MCF 10A (cell line): ENCODE measurements at regions not wholly inside any gene's neighbourhood (a gene's known extent, or its start where the extent isn't known, plus 50 kb on each side); places are given as distances from the start of the nearest gene placed in this dataset.

Source experiments
- BruUV-seq: library from RNA; stranded (reverse); fragments of 400-500 nt; replicated peaks from 2 replicates; lab custom pipeline; 2021; lab: Mats Ljungman, UMichigan
- CTCF ChIA-PET: fragments of 300-600 bp; sonication (Branson Sonifier 250); formaldehyde crosslinking; extraction: SDS; loops from one replicate; lab custom pipeline; 2021; ENCODE audit warnings: antibody characterized with exemption, inconsistent platforms; lab: Yijun Ruan, JAX
- POLR2A ChIA-PET: fragments of 300-600, 350-650 bp; sonication (Branson Sonifier 250); formaldehyde crosslinking; extraction: SDS; loops from one replicate; lab custom pipeline; 2020; ENCODE audit warnings: antibody characterized with exemption, inconsistent platforms; lab: Yijun Ruan, JAX
- DNase-seq: peaks from one replicate; pipeline ENCODE4 v3.0.0-alpha.2; 2018; ENCODE audit not compliant: unreplicated experiment
- H3K27ac Mint-ChIP-seq: one replicate; pipeline ENCODE4 v1.8.0; 2022; ENCODE audit warnings: mild to moderate bottlenecking, low read depth, mixed read lengths; ENCODE audit not compliant: unreplicated experiment
- H3K27me3 Mint-ChIP-seq: one replicate; pipeline ENCODE4 v1.8.0; 2022; ENCODE audit warnings: mixed read lengths; ENCODE audit not compliant: insufficient read depth, unreplicated experiment
- H3K36me3 Mint-ChIP-seq: one replicate; pipeline ENCODE4 v1.8.0; 2022; ENCODE audit warnings: mild to moderate bottlenecking, moderate library complexity, mixed read lengths; ENCODE audit not compliant: insufficient read depth, unreplicated experiment
- H3K4me1 Mint-ChIP-seq: one replicate; pipeline ENCODE4 v1.8.0; 2022; ENCODE audit warnings: mixed read lengths; ENCODE audit not compliant: insufficient read depth, unreplicated experiment
- H3K4me3 Mint-ChIP-seq: one replicate; pipeline ENCODE4 v1.8.0; 2022; ENCODE audit warnings: mild to moderate bottlenecking, moderate library complexity, mixed read lengths; ENCODE audit not compliant: unreplicated experiment
- H3K9me3 Mint-ChIP-seq: one replicate; pipeline ENCODE4 v1.8.0; 2022; ENCODE audit warnings: mixed read lengths; ENCODE audit not compliant: unreplicated experiment
- CTCF ChIP-seq: fragments of 200-600 bp; IDR thresholded peaks from one replicate; pipeline ENCODE4 v1.8.0; 2022; ENCODE audit warnings: antibody characterized with exemption, mild to moderate bottlenecking; ENCODE audit not compliant: unreplicated experiment
- intact Hi-C: fragments of 100-400 bp; cut with micrococcal nuclease; formaldehyde crosslinking; loops from 2 replicates; pipeline ENCODE4 v1.14.1; 2022

- no peak for TF ChIP-seq CTCF
- H3K4me1 Mint-ChIP-seq, result no peaks in the 10 kb centered on the region
- BruUV-seq, result no TSS peak
- ChIA-PET POLR2A (no interaction called here), CTCF (no interaction called here)
- intact Hi-C loops, result no loop called here
- no peak for DNase-seq
- H3K4me3 Mint-ChIP-seq, result no peak overlapping the region
- H3K27me3 Mint-ChIP-seq, result no peaks in the 10 kb centered on the region
- H3K36me3 Mint-ChIP-seq, result no peaks in the 10 kb centered on the region
- peaks cover 7% of the 10 kb centered on the region for H3K9me3 Mint-ChIP-seq
- no peak overlapping the region for H3K27ac Mint-ChIP-seq
These were observed 1125.0 kb downstream of the BRD1 start for GRCh38 chr22:48702573-48703264.

- intact Hi-C loops, result no loop called here
- Mint-ChIP-seq H3K4me3 (no peak overlapping the region), H3K4me1 (no peaks in the 10 kb centered on the region), H3K9me3 (peaks cover 7% of the 10 kb centered on the region), H3K36me3 (no peaks in the 10 kb centered on the region), H3K27me3 (no peaks in the 10 kb centered on the region), H3K27ac (no peak overlapping the region)
- no peak for DNase-seq
- ChIA-PET POLR2A (no interaction called here), CTCF (no interaction called here)
- no TSS peak for BruUV-seq
- no peak for TF ChIP-seq CTCF
These were observed 1126.2 kb downstream of the BRD1 start for GRCh38 chr22:48701296-48702030.

GRCh38 chr22:48700566-48701295, 1126.9 kb downstream of the BRD1 start:
- intact Hi-C loops, result no loop called here
- no peak overlapping the region for H3K27ac Mint-ChIP-seq
- no peaks in the 10 kb centered on the region for H3K4me1 Mint-ChIP-seq
- no peak for TF ChIP-seq CTCF
- H3K27me3 Mint-ChIP-seq, result no peaks in the 10 kb centered on the region
- DNase-seq, result no peak
- peaks cover 7% of the 10 kb centered on the region for H3K9me3 Mint-ChIP-seq
- no peak overlapping the region for H3K4me3 Mint-ChIP-seq
- no TSS peak for BruUV-seq
- ChIA-PET CTCF (no interaction called here), POLR2A (no interaction called here)
- no peaks in the 10 kb centered on the region for H3K36me3 Mint-ChIP-seq

GRCh38 chr22:48700180-48700565, 1127.5 kb downstream of the BRD1 start:
- POLR2A ChIA-PET, result no interaction called here

More at GRCh38 chr22:48700180-48700565, 1127.5 kb downstream of the BRD1 start:
- H3K36me3 Mint-ChIP-seq, result no peaks in the 10 kb centered on the region
- CTCF ChIA-PET, result no interaction called here
- TF ChIP-seq CTCF, result no peak
- H3K9me3 Mint-ChIP-seq, result peaks cover 7% of the 10 kb centered on the region
- no peak for DNase-seq
- intact Hi-C loops, result no loop called here
- BruUV-seq, result no TSS peak
- H3K4me1 Mint-ChIP-seq, result no peaks in the 10 kb centered on the region
- H3K27ac Mint-ChIP-seq, result no peak overlapping the region
- H3K4me3 Mint-ChIP-seq, result no peak overlapping the region
- H3K27me3 Mint-ChIP-seq, result no peaks in the 10 kb centered on the region
